SK-N-MC (cell line): ENCODE measurements at regions not wholly inside any gene's neighbourhood (a gene's known extent, or its start where the extent isn't known, plus 50 kb on each side); places are given as distances from the start of the nearest gene placed in this dataset.

ENCODE experiments used
- EZH2 ChIP-seq: fragments of 200-600 bp; sonication (generic); IDR thresholded peaks from one replicate; pipeline ENCODE4 v1.6.1; 2017; ENCODE audit warnings: antibody characterized with exemption
- POLR2AphosphoS5 ChIP-seq: IDR thresholded peaks from 2 replicates; pipeline ENCODE4 v1.6.1; 2012; ENCODE audit warnings: mild to moderate bottlenecking, low read depth, low read length, borderline replicate concordance

GRCh38 chr4:101451086-101451485, 103.8 kb upstream of the PPP3CA start:
- TF ChIP-seq EZH2 (no peak), POLR2AphosphoS5 (no peak)
